SK-N-SH (cell line): ENCODE measurements at regions not wholly inside any gene's neighbourhood (a gene's known extent, or its start where the extent isn't known, plus 50 kb on each side); places are given as distances from the start of the nearest gene placed in this dataset.

Experiments
- CTCF ChIA-PET: fragments of 300-600, 350-600 bp; formaldehyde crosslinking; extraction: SDS; loops from one replicate; lab custom pipeline; 2021; lab: Yijun Ruan, JAX
- POLR2A ChIA-PET: fragments of 350-600 bp; sonication (Branson Sonifier 250); formaldehyde crosslinking; extraction: SDS; loops from one replicate; lab custom pipeline; 2020; ENCODE audit warnings: antibody characterized with exemption, inconsistent platforms; lab: Yijun Ruan, JAX
- DNase-seq: peaks from one replicate; pipeline ENCODE4 v3.0.0; 2012
- H2AFZ ChIP-seq: fragments of 200-600 bp; sonication (generic); 2 replicates; pipeline ENCODE4 v1.8.1; 2016; ENCODE audit warnings: antibody characterized with exemption, mild to moderate bottlenecking, low read depth
- H3F3A ChIP-seq: fragments of 200-600 bp; sonication (generic); replicated peaks from 2 replicates; pipeline ENCODE3; 2016; ENCODE audit warnings: antibody characterized with exemption, mild to moderate bottlenecking; ENCODE audit not compliant: insufficient read depth
- H3K27ac ChIP-seq, 2 experiments: fragments of 200-500 bp in 1 of 2; fragments of 200-600 bp in 1 of 2; sonication (Bioruptor generic) in 1 of 2; sonication (generic), shearing (Covaris generic) in 1 of 2; 2 replicates each; pipeline versions ENCODE4 v1.5.1 to v1.6.1; 2014 to 2016; ENCODE audit warnings: low read depth in 2 of 2, inconsistent platforms in 1 of 2, low read length in 1 of 2, mild to moderate bottlenecking in 1 of 2, mixed read lengths in 1 of 2
- H3K27me3 ChIP-seq: fragments of 200-600 bp; sonication (generic), shearing (Covaris generic); 2 replicates; pipeline ENCODE4 v1.6.1; 2016; ENCODE audit warnings: mixed run types; ENCODE audit not compliant: insufficient read depth
- H3K36me3 ChIP-seq, 2 experiments: fragments of 200-500 bp in 1 of 2; fragments of 200-600 bp in 1 of 2; sonication (Bioruptor generic) in 1 of 2; sonication (generic) in 1 of 2; replicated peaks in 1 of 2; 2 replicates each; pipeline versions ENCODE3 to v1.5.1; 2014 to 2016; ENCODE audit warnings: low read length in 1 of 2, mild to moderate bottlenecking in 1 of 2; ENCODE audit not compliant: insufficient read depth in 2 of 2, control insufficient read depth in 1 of 2
- H3K4me1 ChIP-seq, 2 experiments: fragments of 200-500 bp in 1 of 2; fragments of 200-600 bp in 1 of 2; sonication (Bioruptor generic) in 1 of 2; sonication (generic), shearing (Covaris generic) in 1 of 2; 2 replicates each; pipeline versions ENCODE4 v1.5.1 to v1.6.1; 2014 to 2016; ENCODE audit warnings: low read depth in 1 of 2, low read length in 1 of 2, mixed run types in 1 of 2; ENCODE audit not compliant: insufficient read depth in 2 of 2, control insufficient read depth in 1 of 2
- H3K4me2 ChIP-seq: fragments of 200-600 bp; sonication (generic), shearing (Covaris generic); 2 replicates; pipeline ENCODE4 v1.6.1; 2017; ENCODE audit warnings: mixed run types
- H3K4me3 ChIP-seq, 2 experiments: fragments of 200-500 bp in 1 of 2; fragments of 200-600 bp in 1 of 2; sonication (Bioruptor generic) in 1 of 2; sonication (generic), shearing (Covaris generic) in 1 of 2; 2 replicates each; pipeline versions ENCODE4 v1.5.1 to v1.8.1; 2014 to 2016; ENCODE audit warnings: low read depth in 2 of 2, inconsistent platforms in 1 of 2, low read length in 1 of 2, mild to moderate bottlenecking in 1 of 2, mixed read lengths in 1 of 2, moderate library complexity in 1 of 2
- H3K79me2 ChIP-seq: fragments of 200-600 bp; sonication (generic); 2 replicates; pipeline ENCODE4 v1.8.1; 2017; ENCODE audit warnings: mild to moderate bottlenecking; ENCODE audit not compliant: insufficient read depth
- H3K9ac ChIP-seq: fragments of 200-600 bp; sonication (generic); 2 replicates; pipeline ENCODE4 v1.6.1; 2017; ENCODE audit warnings: mixed run types
- H3K9me2 ChIP-seq: fragments of 200-600 bp; sonication (generic); 2 replicates; pipeline ENCODE4 v1.6.1; 2017; ENCODE audit warnings: mixed run types
- H3K9me3 ChIP-seq: fragments of 200-600 bp; sonication (generic); 2 replicates; pipeline ENCODE4 v1.6.1; 2017; ENCODE audit warnings: mixed run types, mild to moderate bottlenecking, moderate library complexity
- H4K20me1 ChIP-seq: fragments of 200-600 bp; sonication (generic); 2 replicates; pipeline ENCODE4 v1.6.1; 2017; ENCODE audit warnings: mild to moderate bottlenecking, mixed run types; ENCODE audit not compliant: insufficient read depth
- CTCF ChIP-seq: fragments of 200-600 bp; sonication (generic); IDR thresholded peaks from 2 replicates; pipeline ENCODE4 v1.6.1; 2017; ENCODE audit warnings: antibody characterized with exemption, mild to moderate bottlenecking, moderate library complexity
- EP300 ChIP-seq, 2 experiments: IDR thresholded peaks; 2 replicates each; pipeline versions ENCODE4 v1.4.0 to v1.6.1; 2012; ENCODE audit warnings: borderline replicate concordance in 1 of 2, low read depth in 1 of 2, low read length in 1 of 2
- FOSL2 ChIP-seq: IDR thresholded peaks from 2 replicates; pipeline ENCODE4 v1.4.0; 2012; ENCODE audit warnings: low read depth, mild to moderate bottlenecking, moderate library complexity, borderline replicate concordance
- FOXJ3 ChIP-seq: sonication (generic); formaldehyde crosslinking; IDR thresholded peaks from 2 replicates; pipeline ENCODE4 v1.5.1; 2020; ENCODE audit warnings: mild to moderate bottlenecking, missing genetic modification reagents
- FOXM1 ChIP-seq: IDR thresholded peaks from 2 replicates; pipeline ENCODE4 v1.4.0; 2012; ENCODE audit warnings: low read depth, mild to moderate bottlenecking
- GATA2 ChIP-seq: sonication (generic); formaldehyde crosslinking; IDR thresholded peaks from 2 replicates; pipeline ENCODE4 v1.5.0; 2020; ENCODE audit warnings: mild to moderate bottlenecking, missing genetic modification reagents
- MEF2A ChIP-seq: IDR thresholded peaks from 2 replicates; pipeline ENCODE4 v1.4.0; 2012; ENCODE audit warnings: low read depth, borderline replicate concordance
- NFIC ChIP-seq: IDR thresholded peaks from 2 replicates; pipeline ENCODE4 v1.4.0; 2012; ENCODE audit warnings: borderline replicate concordance
- REST ChIP-seq: IDR thresholded peaks from 2 replicates; pipeline ENCODE4 v1.6.1; 2012; ENCODE audit warnings: mild to moderate bottlenecking, low read depth, low read length, moderate library complexity
- RFX5 ChIP-seq: IDR thresholded peaks from 2 replicates; pipeline ENCODE4 v1.6.1; 2012; ENCODE audit warnings: mild to moderate bottlenecking, improper control_type of control experiment, low read length
- SIN3A ChIP-seq: IDR thresholded peaks from 2 replicates; pipeline ENCODE4 v1.6.1; 2012; ENCODE audit warnings: low read depth, mild to moderate bottlenecking, low read length, moderate library complexity, borderline replicate concordance
- USF2 ChIP-seq: fragments of 150-350 bp; IDR thresholded peaks from 2 replicates; pipeline ENCODE4 v1.6.1; 2017; ENCODE audit warnings: antibody characterized with exemption, low read length, low read depth, borderline replicate concordance
- YY1 ChIP-seq: IDR thresholded peaks from 2 replicates; pipeline ENCODE4 v1.4.0; 2012; ENCODE audit warnings: low read depth, mild to moderate bottlenecking
- WGBS: methylation state at CpG from one replicate; pipeline ENCODE4 v1.1.6; 2017; ENCODE audit warnings: low lambda C conversion rate; 5-methylcytosine and 5-hydroxymethylcytosine counted together

GRCh38 chr4:31788676-31789075 lies 1068.5 kb downstream of the PCDH7 start:
- ChIA-PET CTCF (no interaction called here), POLR2A (no interaction called here)
- Histone ChIP-seq H3K4me1 (no peaks in the 10 kb centered on the region), H3K4me2 (no peak overlapping the region), H3K9me3 (no peaks in the 10 kb centered on the region), H3K27ac (no peak overlapping the region), H3K79me2 (no peaks in the 10 kb centered on the region), H3K4me3 (no peak overlapping the region), H3K9ac (no peak overlapping the region), H3K9me2 (no peaks in the 10 kb centered on the region), H4K20me1 (no peaks in the 10 kb centered on the region), H2AFZ (no peak overlapping the region), H3K27me3 (no peaks in the 10 kb centered on the region), H3F3A (no peaks in the 10 kb centered on the region), H3K36me3 (no peaks in the 10 kb centered on the region)
- WGBS: 5% methylated on average over 2 of the region's 2 CpGs
- TF ChIP-seq REST (no peak), MEF2A (no peak), CTCF (no peak), FOXM1 (no peak), FOXJ3 (CRISPR knock-in tag) (no peak), SIN3A (no peak), EP300 (IDR thresholded peaks at IDR 0.05; ENCODE audit: borderline replicate concordance in 1 of 2, low read depth in 1 of 2, low read length in 1 of 2) (no peak), NFIC (no peak), RFX5 (no peak), USF2 (no peak), GATA2 (CRISPR knock-in tag) (no peak), YY1 (no peak), FOSL2 (no peak)
- no peak for DNase-seq
